GM06990 (cell line): ENCODE measurements at regions not wholly inside any gene's neighbourhood (a gene's known extent, or its start where the extent isn't known, plus 50 kb on each side); places are given as distances from the start of the nearest gene placed in this dataset.

ENCODE experiments used
- DNase-seq: peaks from one replicate; pipeline ENCODE4 v3.0.0-alpha.2; 2011; ENCODE audit not compliant: insufficient read length; ENCODE audit errors: extremely low read depth
- H3K27me3 ChIP-seq: replicated peaks from 2 replicates; pipeline ENCODE4 v1.6.0; 2011; ENCODE audit warnings: low read length; ENCODE audit not compliant: control insufficient read depth, insufficient read depth
- H3K36me3 ChIP-seq: 2 replicates; pipeline ENCODE4 v1.5.1; 2011; ENCODE audit warnings: low read length; ENCODE audit not compliant: control insufficient read depth, insufficient read depth
- H3K4me3 ChIP-seq: replicated peaks from 2 replicates; pipeline ENCODE4 v1.5.1; 2011; ENCODE audit warnings: low read depth, mild to moderate bottlenecking, control low read depth, low read length
- CTCF ChIP-seq: IDR thresholded peaks from 2 replicates; pipeline ENCODE4 v1.5.1; 2011; ENCODE audit warnings: low read length, control low read depth, mild to moderate bottlenecking, inconsistent platforms; ENCODE audit not compliant: insufficient read depth, poor library complexity, severe bottlenecking

GRCh38 chr11:25924586-25924985, 407.3 kb upstream of the ANO3 start:
- DNase-seq, result no peak
- H3K4me3 ChIP-seq, result no peak overlapping the region
- no peaks in the 10 kb centered on the region for H3K27me3 ChIP-seq
- no peaks in the 10 kb centered on the region for H3K36me3 ChIP-seq
- TF ChIP-seq CTCF, result no peak

GRCh38 chr11:25925359-25925758, 406.6 kb upstream of the ANO3 start:
- H3K27me3 ChIP-seq, result no peaks in the 10 kb centered on the region
- H3K36me3 ChIP-seq, result no peaks in the 10 kb centered on the region
- no peak for TF ChIP-seq CTCF
- no peak for DNase-seq
- H3K4me3 ChIP-seq, result no peak overlapping the region

- TF ChIP-seq CTCF, result no peak
- Histone ChIP-seq H3K4me3 (no peak overlapping the region), H3K36me3 (no peaks in the 10 kb centered on the region), H3K27me3 (no peaks in the 10 kb centered on the region)
- DNase-seq, result no peak
Observed at GRCh38 chr11:25927411-25927953, 404.4 kb upstream of the ANO3 start.

GRCh38 chr11:25928076-25928475, 403.9 kb upstream of the ANO3 start:
- no peak for DNase-seq
- Histone ChIP-seq H3K4me3 (no peak overlapping the region), H3K27me3 (no peaks in the 10 kb centered on the region), H3K36me3 (no peaks in the 10 kb centered on the region)
- TF ChIP-seq CTCF, result no peak

GRCh38 chr11:25938952-25939351, 393.0 kb upstream of the ANO3 start:
- no peaks in the 10 kb centered on the region for H3K36me3 ChIP-seq
- H3K27me3 ChIP-seq, result no peaks in the 10 kb centered on the region
- no peak overlapping the region for H3K4me3 ChIP-seq
- DNase-seq, result no peak
- TF ChIP-seq CTCF, result no peak

GRCh38 chr11:25939691-25940090, 392.2 kb upstream of the ANO3 start:
- no peak overlapping the region for H3K4me3 ChIP-seq
- DNase-seq, result no peak
- H3K36me3 ChIP-seq, result no peaks in the 10 kb centered on the region
- no peak for TF ChIP-seq CTCF
- no peaks in the 10 kb centered on the region for H3K27me3 ChIP-seq
